Liver (tissue), 8 donors: ENCODE measurements at regions not wholly inside any gene's neighbourhood (a gene's known extent, or its start where the extent isn't known, plus 50 kb on each side); places are given as distances from the start of the nearest gene placed in this dataset.

Source experiments
- DNase-seq: peaks from one replicate; pipeline ENCODE4 v3.0.0-alpha.2; 2017; ENCODE audit warnings: low spot score
- H3K27ac ChIP-seq, 2 donors: one replicate each; pipeline ENCODE4 v1.7.0; 2013; ENCODE audit warnings: inconsistent platforms in 2 of 2, low read length in 2 of 2, control low read depth in 1 of 2, low read depth in 1 of 2, mild to moderate bottlenecking in 1 of 2
- H3K27me3 ChIP-seq, 4 donors: one replicate each; pipeline versions ENCODE4 v1.6.1 to v1.7.0; 2013; ENCODE audit warnings: low read length in 3 of 4, inconsistent platforms in 1 of 4, mild to moderate bottlenecking in 1 of 4, moderate library complexity in 1 of 4; ENCODE audit not compliant: control insufficient read depth in 4 of 4, insufficient read depth in 4 of 4
- H3K36me3 ChIP-seq, 4 donors: one replicate each; pipeline versions ENCODE4 v1.6.1 to v1.7.0; 2013; ENCODE audit warnings: low read length in 3 of 4, mild to moderate bottlenecking in 3 of 4, low read depth in 1 of 4, moderate library complexity in 1 of 4; ENCODE audit not compliant: control insufficient read depth in 4 of 4, insufficient read depth in 3 of 4
- H3K4me1 ChIP-seq, 4 donors: one replicate each; pipeline versions ENCODE4 v1.6.1 to v1.7.0; 2013; ENCODE audit warnings: low read length in 3 of 4, mild to moderate bottlenecking in 3 of 4, moderate library complexity in 1 of 4; ENCODE audit not compliant: control insufficient read depth in 4 of 4, insufficient read depth in 4 of 4
- H3K4me3 ChIP-seq, 3 donors: one replicate each; pipeline versions ENCODE4 v1.6.1 to v1.7.0; 2013; ENCODE audit warnings: low read length in 3 of 3, control low read depth in 1 of 3, low read depth in 1 of 3, mild to moderate bottlenecking in 1 of 3
- H3K9ac ChIP-seq, 2 donors: one replicate each; pipeline ENCODE4 v1.7.0; 2013; ENCODE audit warnings: low read length in 2 of 2, mild to moderate bottlenecking in 2 of 2, moderate library complexity in 2 of 2, control low read depth in 1 of 2, low read depth in 1 of 2
- H3K9me3 ChIP-seq, 4 donors: one replicate each; pipeline versions ENCODE4 v1.6.1 to v1.7.0; 2013; ENCODE audit warnings: low read length in 3 of 4; ENCODE audit not compliant: control insufficient read depth in 4 of 4
- ATF3 ChIP-seq: IDR thresholded peaks from 2 replicates; pipeline ENCODE4 v1.6.1; 2016; ENCODE audit warnings: antibody characterized with exemption
- CTCF ChIP-seq: fragments of 150-350 bp; IDR thresholded peaks from 2 replicates; pipeline ENCODE4 v1.5.1; 2017; ENCODE audit warnings: improper control_type of control experiment, low read depth, low read length; ENCODE audit not compliant: missing input control
- EGR1 ChIP-seq, 2 donors: IDR thresholded peaks; 2 replicates each; pipeline ENCODE4 v1.6.1; 2016 to 2018; ENCODE audit warnings: antibody characterized with exemption in 2 of 2, low read depth in 2 of 2
- FOXA2 ChIP-seq: IDR thresholded peaks from 2 replicates; pipeline ENCODE4 v1.6.1; 2016; ENCODE audit warnings: antibody characterized with exemption
- GABPA ChIP-seq, 2 donors: IDR thresholded peaks in 1 of 2; conservative IDR thresholded peaks in 1 of 2; 2 replicates each; pipeline ENCODE4 v1.6.1; 2016; ENCODE audit warnings: antibody characterized with exemption in 2 of 2, mild to moderate bottlenecking in 1 of 2, moderate library complexity in 1 of 2
- HNF4A ChIP-seq, 2 donors: conservative IDR thresholded peaks; 2 replicates each; pipeline ENCODE4 v1.6.1; 2016; ENCODE audit warnings: antibody characterized with exemption in 2 of 2, mild to moderate bottlenecking in 2 of 2
- HNF4G ChIP-seq: IDR thresholded peaks from 2 replicates; pipeline ENCODE4 v1.6.1; 2016; ENCODE audit warnings: antibody characterized with exemption
- JUND ChIP-seq, 2 donors: IDR thresholded peaks; 2 replicates each; pipeline ENCODE4 v1.6.1; 2016; ENCODE audit warnings: antibody characterized with exemption in 2 of 2
- NR2F2 ChIP-seq: IDR thresholded peaks from 2 replicates; pipeline ENCODE4 v1.6.1; 2016; ENCODE audit warnings: antibody characterized with exemption
- REST ChIP-seq: IDR thresholded peaks from 2 replicates; pipeline ENCODE4 v1.6.1; 2016; ENCODE audit warnings: antibody characterized with exemption, mild to moderate bottlenecking
- RXRA ChIP-seq, 2 donors: IDR thresholded peaks; 2 replicates each; pipeline ENCODE4 v1.6.1; 2017 to 2018; ENCODE audit warnings: antibody characterized with exemption in 2 of 2, mild to moderate bottlenecking in 1 of 2
- SP1 ChIP-seq: IDR thresholded peaks from 2 replicates; pipeline ENCODE4 v1.6.1; 2018; ENCODE audit warnings: antibody characterized with exemption, mild to moderate bottlenecking
- TAF1 ChIP-seq: conservative IDR thresholded peaks from 2 replicates; pipeline ENCODE4 v1.6.1; 2016; ENCODE audit warnings: antibody characterized with exemption, mild to moderate bottlenecking
- YY1 ChIP-seq: IDR thresholded peaks from 2 replicates; pipeline ENCODE4 v1.6.1; 2016; ENCODE audit warnings: antibody characterized with exemption, mild to moderate bottlenecking
- ZBTB33 ChIP-seq: IDR thresholded peaks from 2 replicates; pipeline ENCODE4 v1.6.1; 2016; ENCODE audit warnings: antibody characterized with exemption
- WGBS: extraction: QIAGEN DNeasy Blood & Tissue Kit; methylation state at CpG from one replicate; pipeline ENCODE4 v1.1.7; 2013; 5-methylcytosine and 5-hydroxymethylcytosine counted together
- donor health status: healthy.
- donor health status: healthy.
- donor health status: healthy.
- donor health status: healthy.
- donor health status: healthy.

- 93% methylated on average over 31 of the region's 31 CpGs for WGBS
- DNase-seq = no peak
- Histone ChIP-seq H3K9ac (no peak overlapping the region), H3K27ac (no peak overlapping the region), H3K27me3 (peaks cover 0 to 2% (median 0%) of the 10 kb centered on the region in 4 donors), H3K36me3 (no peaks in the 10 kb centered on the region), H3K4me3 (no peak overlapping the region), H3K4me1 (no peaks in the 10 kb centered on the region), H3K9me3 (peaks cover 0 to 3% (median 0%) of the 10 kb centered on the region in 4 donors)
- TF ChIP-seq NR2F2 = no peak
- no peak for TF ChIP-seq ZBTB33
- no peak for TF ChIP-seq TAF1
- no peak for TF ChIP-seq JUND (IDR thresholded peaks at IDR 0.05)
- no peak for TF ChIP-seq REST
These were observed 176.6 kb upstream of the ADAMTS5 start for GRCh38 chr21:27143476-27143875.

GRCh38 chr21:27139526-27139925, 172.6 kb upstream of the ADAMTS5 start:
- Histone ChIP-seq H3K9me3 (peaks cover 0 to 3% (median 0%) of the 10 kb centered on the region in 4 donors), H3K27ac (no peak overlapping the region), H3K36me3 (no peaks in the 10 kb centered on the region), H3K4me3 (no peak overlapping the region), H3K9ac (no peak overlapping the region), H3K27me3 (peaks cover 0 to 2% (median 0%) of the 10 kb centered on the region in 4 donors), H3K4me1 (no peaks in the 10 kb centered on the region)
- DNase-seq = no peak
- no peak for TF ChIP-seq REST
- TF ChIP-seq JUND (IDR thresholded peaks at IDR 0.05) = no peak
- TF ChIP-seq GABPA (IDR thresholded peaks at IDR 0.05 in 1 of 2, conservative IDR thresholded peaks at IDR 0.05 in 1 of 2) = no peak
- TF ChIP-seq HNF4G = no peak
- TF ChIP-seq ZBTB33 = no peak
- TF ChIP-seq RXRA (IDR thresholded peaks at IDR 0.05) = no peak
- no peak for TF ChIP-seq FOXA2
- no peak for TF ChIP-seq YY1
- TF ChIP-seq EGR1 (IDR thresholded peaks at IDR 0.05; ENCODE audit: low read depth in 2 of 2) = no peak
- TF ChIP-seq SP1 = no peak
- TF ChIP-seq CTCF = no peak
- TF ChIP-seq TAF1 = no peak
- no peak for TF ChIP-seq ATF3
- TF ChIP-seq HNF4A (conservative IDR thresholded peaks at IDR 0.05) = no peak
